ENCODE measurements at regions not wholly inside any gene's neighbourhood (a gene's known extent, or its start where the extent isn't known, plus 50 kb on each side); places are given as distances from the start of the nearest gene placed in this dataset.

DNA sequence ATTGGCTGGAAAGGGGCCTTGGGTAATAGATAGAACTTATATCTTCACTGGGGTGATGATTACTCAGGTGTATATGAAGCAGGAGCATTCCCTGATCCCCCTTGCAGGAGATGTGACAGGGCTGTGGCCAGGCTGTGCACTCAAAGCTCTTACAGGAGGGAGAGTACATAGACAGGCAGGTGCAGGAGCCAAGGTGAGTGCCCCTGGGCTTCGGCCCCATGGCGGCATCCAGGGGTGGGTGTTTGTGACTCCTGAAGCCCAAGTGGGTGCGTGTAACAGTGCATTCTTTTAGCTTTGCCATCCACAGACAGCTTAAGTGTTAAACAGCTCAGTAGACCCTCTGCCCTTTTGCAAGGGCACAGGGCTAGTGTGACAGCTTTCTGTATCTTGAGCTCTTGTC, 236.6 kb upstream of the GPR149 start:
- Mint-ChIP-seq H3K4me3 (no peak overlapping the region), H3K4me1 (peaks cover 11% of the 10 kb centered on the region), H3K27ac (no peak overlapping the region), H3K27me3 (ENCODE audit: low read depth) (no peaks in the 10 kb centered on the region), H3K9me3 (peaks cover 8% of the 10 kb centered on the region), H3K36me3 (no peaks in the 10 kb centered on the region)
- CTCF ChIA-PET = no interaction called here
- no peak for ATAC-seq
- no peak for DNase-seq (ENCODE audit: low spot score)
- TF ChIP-seq JUN (CRISPR knock-in tag; IDR thresholded peaks at IDR 0.05) (no peak), NFE2L1 (CRISPR knock-in tag; IDR thresholded peaks at IDR 0.05) (no peak), E2F4 (CRISPR knock-in tag; IDR thresholded peaks at IDR 0.05; ENCODE audit: borderline replicate concordance, low read depth) (no peak)
- TF ChIP-seq, protein P1, sequence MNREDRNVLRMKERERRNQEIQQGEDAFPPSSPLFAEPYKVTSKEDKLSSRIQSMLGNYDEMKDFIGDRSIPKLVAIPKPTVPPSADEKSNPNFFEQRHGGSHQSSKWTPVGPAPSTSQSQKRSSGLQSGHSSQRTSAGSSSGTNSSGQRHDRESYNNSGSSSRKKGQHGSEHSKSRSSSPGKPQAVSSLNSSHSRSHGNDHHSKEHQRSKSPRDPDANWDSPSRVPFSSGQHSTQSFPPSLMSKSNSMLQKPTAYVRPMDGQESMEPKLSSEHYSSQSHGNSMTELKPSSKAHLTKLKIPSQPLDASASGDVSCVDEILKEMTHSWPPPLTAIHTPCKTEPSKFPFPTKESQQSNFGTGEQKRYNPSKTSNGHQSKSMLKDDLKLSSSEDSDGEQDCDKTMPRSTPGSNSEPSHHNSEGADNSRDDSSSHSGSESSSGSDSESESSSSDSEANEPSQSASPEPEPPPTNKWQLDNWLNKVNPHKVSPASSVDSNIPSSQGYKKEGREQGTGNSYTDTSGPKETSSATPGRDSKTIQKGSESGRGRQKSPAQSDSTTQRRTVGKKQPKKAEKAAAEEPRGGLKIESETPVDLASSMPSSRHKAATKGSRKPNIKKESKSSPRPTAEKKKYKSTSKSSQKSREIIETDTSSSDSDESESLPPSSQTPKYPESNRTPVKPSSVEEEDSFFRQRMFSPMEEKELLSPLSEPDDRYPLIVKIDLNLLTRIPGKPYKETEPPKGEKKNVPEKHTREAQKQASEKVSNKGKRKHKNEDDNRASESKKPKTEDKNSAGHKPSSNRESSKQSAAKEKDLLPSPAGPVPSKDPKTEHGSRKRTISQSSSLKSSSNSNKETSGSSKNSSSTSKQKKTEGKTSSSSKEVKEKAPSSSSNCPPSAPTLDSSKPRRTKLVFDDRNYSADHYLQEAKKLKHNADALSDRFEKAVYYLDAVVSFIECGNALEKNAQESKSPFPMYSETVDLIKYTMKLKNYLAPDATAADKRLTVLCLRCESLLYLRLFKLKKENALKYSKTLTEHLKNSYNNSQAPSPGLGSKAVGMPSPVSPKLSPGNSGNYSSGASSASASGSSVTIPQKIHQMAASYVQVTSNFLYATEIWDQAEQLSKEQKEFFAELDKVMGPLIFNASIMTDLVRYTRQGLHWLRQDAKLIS (CRISPR knock-in tag; IDR thresholded peaks at IDR 0.05; ENCODE audit: borderline replicate concordance) = no peak
- POLR2A ChIA-PET = no interaction called here

- no peak overlapping the region for H3K4me3 Mint-ChIP-seq
- no peaks in the 10 kb centered on the region for H3K36me3 Mint-ChIP-seq
- no peak overlapping the region for H3K27ac Mint-ChIP-seq
- no peaks in the 10 kb centered on the region for H3K27me3 Mint-ChIP-seq (ENCODE audit: low read depth)
- no peak for TF ChIP-seq FOXP1 (CRISPR knock-in tag; IDR thresholded peaks at IDR 0.05; ENCODE audit: borderline replicate concordance)
- no peak for TF ChIP-seq ZNF263 (CRISPR knock-in tag; IDR thresholded peaks at IDR 0.05; ENCODE audit: low read depth)
- no peak for TF ChIP-seq EMX1 (CRISPR knock-in tag; IDR thresholded peaks at IDR 0.05)
- TF ChIP-seq MLX (CRISPR knock-in tag; IDR thresholded peaks at IDR 0.05) = no peak
- TF ChIP-seq FOXJ3 (CRISPR knock-in tag; IDR thresholded peaks at IDR 0.05; ENCODE audit: borderline replicate concordance) = no peak
- TF ChIP-seq TEAD4 (CRISPR knock-in tag; IDR thresholded peaks at IDR 0.05) = no peak
- TF ChIP-seq PRRX2 (CRISPR knock-in tag; IDR thresholded peaks at IDR 0.05) = no peak
- TF ChIP-seq, protein P2, sequence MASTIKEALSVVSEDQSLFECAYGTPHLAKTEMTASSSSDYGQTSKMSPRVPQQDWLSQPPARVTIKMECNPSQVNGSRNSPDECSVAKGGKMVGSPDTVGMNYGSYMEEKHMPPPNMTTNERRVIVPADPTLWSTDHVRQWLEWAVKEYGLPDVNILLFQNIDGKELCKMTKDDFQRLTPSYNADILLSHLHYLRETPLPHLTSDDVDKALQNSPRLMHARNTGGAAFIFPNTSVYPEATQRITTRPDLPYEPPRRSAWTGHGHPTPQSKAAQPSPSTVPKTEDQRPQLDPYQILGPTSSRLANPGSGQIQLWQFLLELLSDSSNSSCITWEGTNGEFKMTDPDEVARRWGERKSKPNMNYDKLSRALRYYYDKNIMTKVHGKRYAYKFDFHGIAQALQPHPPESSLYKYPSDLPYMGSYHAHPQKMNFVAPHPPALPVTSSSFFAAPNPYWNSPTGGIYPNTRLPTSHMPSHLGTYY (CRISPR knock-in tag; IDR thresholded peaks at IDR 0.05) = no peak
- TF ChIP-seq, protein P1 (CRISPR knock-in tag; IDR thresholded peaks at IDR 0.05; ENCODE audit: borderline replicate concordance) = no peak
- peaks cover 8% of the 10 kb centered on the region for H3K9me3 Mint-ChIP-seq
- CTCF ChIA-PET = no interaction called here
- H3K4me1 Mint-ChIP-seq = peaks cover 12% of the 10 kb centered on the region
- DNase-seq (ENCODE audit: low spot score) (no peak), ATAC-seq (no peak)
- POLR2A ChIA-PET = no interaction called here
Observed at GRCh38 chr3:154664714-154665113, 234.7 kb upstream of the GPR149 start.

All from WTC11 (cell line).